ENCODE measurements at regions not wholly inside any gene's neighbourhood (a gene's known extent, or its start where the extent isn't known, plus 50 kb on each side); places are given as distances from the start of the nearest gene placed in this dataset.
A peak's percentile ranks its signal among the peaks of the same experiment; 100 is the strongest.

DNA sequence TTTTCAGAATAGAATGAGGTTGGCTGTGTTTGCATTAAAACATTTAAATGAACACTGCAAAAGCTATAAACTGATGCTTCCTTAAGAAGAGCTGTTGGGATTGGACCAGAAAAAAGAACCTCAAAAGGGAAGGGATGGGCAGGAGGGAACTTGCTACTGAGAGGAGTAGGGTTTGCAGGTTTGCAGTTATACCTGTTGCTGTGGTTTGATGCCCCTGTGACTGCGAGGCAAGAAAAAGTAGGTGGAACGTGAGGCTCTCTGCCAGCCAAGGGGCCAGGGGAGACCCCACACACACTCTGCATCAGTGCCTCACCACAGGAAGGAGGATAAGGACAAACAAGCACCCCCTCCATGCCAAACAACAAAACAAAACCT is 197.2 kb downstream of the BCAS1 start:
- Mint-ChIP-seq H3K27ac (peak overlapping the region; percentile 96), H3K27me3 (no peaks in the 10 kb centered on the region), H3K4me3 (peak overlapping the region; percentile 73), H3K36me3 (ENCODE audit: low read depth) (no peaks in the 10 kb centered on the region), H3K9me3 (no peaks in the 10 kb centered on the region), H3K4me1 (ENCODE audit: low read depth) (peaks cover 49% of the 10 kb centered on the region)
- TF ChIP-seq, protein P1, sequence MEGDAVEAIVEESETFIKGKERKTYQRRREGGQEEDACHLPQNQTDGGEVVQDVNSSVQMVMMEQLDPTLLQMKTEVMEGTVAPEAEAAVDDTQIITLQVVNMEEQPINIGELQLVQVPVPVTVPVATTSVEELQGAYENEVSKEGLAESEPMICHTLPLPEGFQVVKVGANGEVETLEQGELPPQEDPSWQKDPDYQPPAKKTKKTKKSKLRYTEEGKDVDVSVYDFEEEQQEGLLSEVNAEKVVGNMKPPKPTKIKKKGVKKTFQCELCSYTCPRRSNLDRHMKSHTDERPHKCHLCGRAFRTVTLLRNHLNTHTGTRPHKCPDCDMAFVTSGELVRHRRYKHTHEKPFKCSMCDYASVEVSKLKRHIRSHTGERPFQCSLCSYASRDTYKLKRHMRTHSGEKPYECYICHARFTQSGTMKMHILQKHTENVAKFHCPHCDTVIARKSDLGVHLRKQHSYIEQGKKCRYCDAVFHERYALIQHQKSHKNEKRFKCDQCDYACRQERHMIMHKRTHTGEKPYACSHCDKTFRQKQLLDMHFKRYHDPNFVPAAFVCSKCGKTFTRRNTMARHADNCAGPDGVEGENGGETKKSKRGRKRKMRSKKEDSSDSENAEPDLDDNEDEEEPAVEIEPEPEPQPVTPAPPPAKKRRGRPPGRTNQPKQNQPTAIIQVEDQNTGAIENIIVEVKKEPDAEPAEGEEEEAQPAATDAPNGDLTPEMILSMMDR (IDR thresholded peaks at IDR 0.05), result no peak
- DNase-seq, result peak; percentile 39
- intact Hi-C loops (cut with micrococcal nuclease), result loop anchor here (5.0 to 10.0 kb wide), 3 partner anchors 36 to 296 kb away; no protein-coding TSS in a partner anchor
- CTCF ChIA-PET, result interaction anchor here (1.0 to 2.4 kb wide), 10 partner anchors 12 to 122 kb away, joined by 3 to 38 read pairs (median 5); no protein-coding TSS in a partner anchor
- POLR2A ChIA-PET, result interaction anchor here (0.7 to 2.2 kb wide), 7 partner anchors 11 to 250 kb away, joined by 3 to 14 read pairs (median 4); no protein-coding TSS in a partner anchor
- ATAC-seq, result no peak

DNA sequence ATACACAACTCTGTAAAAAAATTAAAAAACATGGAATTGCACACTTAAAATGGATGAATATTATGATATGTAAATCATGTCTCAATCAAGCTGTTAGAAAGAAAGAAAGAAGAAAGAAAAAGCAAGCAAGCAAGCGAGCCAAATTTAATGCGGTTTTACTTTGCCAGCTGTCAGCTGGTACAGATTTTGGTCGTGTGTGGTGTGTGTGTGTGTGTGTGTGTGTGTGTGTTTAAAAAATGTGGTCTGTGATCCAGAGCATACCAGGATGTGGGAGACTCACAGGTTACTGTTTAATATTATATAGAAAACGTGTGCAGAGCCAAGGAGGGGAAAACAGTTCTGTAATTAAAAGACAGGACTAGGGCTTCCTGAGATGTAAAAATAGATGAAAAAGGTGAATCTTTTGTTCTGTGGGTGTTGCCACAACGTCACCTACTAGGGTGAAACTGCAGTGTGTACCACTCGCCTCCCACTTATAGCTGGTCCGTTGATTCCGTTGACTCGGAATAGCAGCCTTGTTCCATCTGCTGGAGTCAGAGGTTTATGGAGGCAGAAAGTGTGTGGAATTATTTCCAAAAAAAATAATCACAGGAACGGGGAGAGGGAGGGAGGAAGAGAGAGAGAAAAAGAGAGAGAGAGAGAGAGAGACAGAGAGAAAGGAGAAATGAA is 197.7 kb downstream of the BCAS1 start:
- DNase-seq, result peak; percentile 70
- Mint-ChIP-seq H3K4me3 (peak overlapping the region; percentile 73), H3K27ac (peak overlapping the region; percentile 96), H3K4me1 (ENCODE audit: low read depth) (peaks cover 50% of the 10 kb centered on the region), H3K9me3 (no peaks in the 10 kb centered on the region), H3K27me3 (no peaks in the 10 kb centered on the region), H3K36me3 (ENCODE audit: low read depth) (no peaks in the 10 kb centered on the region)
- peak; percentile 63 for ATAC-seq
- intact Hi-C loops (cut with micrococcal nuclease), result loop anchor here (5.0 to 10.0 kb wide), 3 partner anchors 35 to 295 kb away; no protein-coding TSS in a partner anchor
- TF ChIP-seq, protein P1 (IDR thresholded peaks at IDR 0.05), result no peak
- CTCF ChIA-PET, result interaction anchor here (0.8 to 2.4 kb wide), 16 partner anchors 8 to 165 kb away, joined by 3 to 38 read pairs (median 5); no protein-coding TSS in a partner anchor
- POLR2A ChIA-PET, result interaction anchor here (0.6 to 2.2 kb wide), 10 partner anchors 11 to 291 kb away, joined by 3 to 14 read pairs (median 4); no protein-coding TSS in a partner anchor

DNA sequence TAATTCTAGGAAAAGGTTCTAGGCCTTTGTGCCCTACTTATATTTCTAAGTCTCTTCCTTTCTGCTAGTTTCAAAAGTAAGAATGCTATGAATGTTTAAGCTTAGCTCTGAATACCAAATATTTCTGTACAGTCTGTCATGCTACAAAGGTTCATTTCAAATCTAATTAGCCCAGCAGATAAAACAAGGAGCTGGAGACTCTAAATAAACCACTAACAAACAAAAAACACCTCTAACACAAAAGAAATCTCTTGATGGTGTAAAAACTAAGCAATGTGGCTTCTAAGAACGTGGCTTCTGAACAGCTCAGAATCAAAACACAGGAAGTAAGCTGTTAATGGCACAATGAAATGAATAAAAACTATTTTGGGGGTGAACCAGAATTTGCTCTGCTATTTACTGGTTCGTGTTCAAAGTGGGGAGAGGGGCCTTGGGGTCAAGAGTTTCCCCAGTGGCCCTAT is 198.3 kb downstream of the BCAS1 start:
- TF ChIP-seq, protein P1 (IDR thresholded peaks at IDR 0.05), result no peak
- ChIA-PET POLR2A (interaction anchor here (0.6 to 2.2 kb wide), 9 partner anchors 12 to 290 kb away, joined by 3 to 14 read pairs (median 4); no protein-coding TSS in a partner anchor), CTCF (interaction anchor here (0.8 to 2.4 kb wide), 15 partner anchors 9 to 164 kb away, joined by 3 to 38 read pairs (median 5); no protein-coding TSS in a partner anchor)
- Mint-ChIP-seq H3K27ac (peak overlapping the region; percentile 96), H3K4me3 (peak overlapping the region; percentile 73), H3K36me3 (ENCODE audit: low read depth) (no peaks in the 10 kb centered on the region), H3K4me1 (ENCODE audit: low read depth) (peaks cover 56% of the 10 kb centered on the region), H3K27me3 (no peaks in the 10 kb centered on the region), H3K9me3 (no peaks in the 10 kb centered on the region)
- no peak for ATAC-seq
- no peak for DNase-seq
- intact Hi-C loops (cut with micrococcal nuclease), result loop anchor here (5.0 to 10.0 kb wide), 3 partner anchors 35 to 295 kb away; no protein-coding TSS in a partner anchor

DNA sequence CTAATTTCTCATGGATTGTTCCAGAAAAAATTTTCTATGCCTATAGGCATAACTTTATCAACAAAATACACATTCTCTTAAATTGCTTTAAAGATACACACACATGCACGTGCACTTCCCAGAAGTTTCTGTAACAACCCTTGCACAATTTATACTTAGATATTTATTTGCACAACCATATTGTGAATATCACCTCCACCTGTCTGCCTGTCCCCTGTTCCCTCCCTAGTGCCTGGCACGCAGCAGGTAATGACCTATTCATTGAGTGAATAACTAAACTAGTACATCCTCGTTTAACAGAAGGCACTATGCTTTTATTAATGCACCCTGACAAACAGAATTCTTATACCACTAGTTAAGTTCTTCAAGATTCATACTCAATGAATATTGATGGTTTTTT is 198.9 kb downstream of the BCAS1 start:
- no peak for DNase-seq
- Mint-ChIP-seq H3K27me3 (no peaks in the 10 kb centered on the region), H3K36me3 (ENCODE audit: low read depth) (no peaks in the 10 kb centered on the region), H3K9me3 (no peaks in the 10 kb centered on the region), H3K4me3 (no peak overlapping the region), H3K27ac (peak overlapping the region; percentile 96), H3K4me1 (ENCODE audit: low read depth) (peaks cover 61% of the 10 kb centered on the region)
- TF ChIP-seq, protein P1 (IDR thresholded peaks at IDR 0.05), result no peak
- CTCF ChIA-PET, result interaction anchor here (0.8 to 2.4 kb wide), 12 partner anchors 9 to 163 kb away, joined by 3 to 38 read pairs (median 6); no protein-coding TSS in a partner anchor
- intact Hi-C loops (cut with micrococcal nuclease), result loop anchor here (5.0 to 10.0 kb wide), 3 partner anchors 34 to 294 kb away; no protein-coding TSS in a partner anchor
- ATAC-seq, result no peak
- POLR2A ChIA-PET, result interaction anchor here (0.7 to 2.2 kb wide), 7 partner anchors 12 to 289 kb away, joined by 3 to 14 read pairs (median 4); no protein-coding TSS in a partner anchor

Data from activated CD8-positive, alpha-beta T cell treated with anti-CD3 and anti-CD28 coated beads for 36 hours (primary cell).